Calu3 (cell line): ENCODE measurements at regions not wholly inside any gene's neighbourhood (a gene's known extent, or its start where the extent isn't known, plus 50 kb on each side); places are given as distances from the start of the nearest gene placed in this dataset.

Experiments
- BruUV-seq: library from RNA; stranded (reverse); fragments of 400-500 nt; replicated peaks from 2 replicates; lab custom pipeline; 2021; lab: Mats Ljungman, UMichigan
- CTCF ChIA-PET: fragments of 300-600 bp; sonication (Branson Sonifier 250); formaldehyde crosslinking; loops from one replicate; lab custom pipeline; 2022; ENCODE audit warnings: antibody characterized with exemption; lab: Charles Lee
- DNase-seq: peaks from one replicate; pipeline ENCODE4 v3.0.0; 2022
- H3K27ac Mint-ChIP-seq: one replicate; pipeline ENCODE4 v1.8.0; 2022; ENCODE audit warnings: mixed read lengths; ENCODE audit not compliant: unreplicated experiment
- H3K27me3 Mint-ChIP-seq: one replicate; pipeline ENCODE4 v1.8.0; 2022; ENCODE audit warnings: mixed read lengths; ENCODE audit not compliant: unreplicated experiment
- H3K36me3 Mint-ChIP-seq: one replicate; pipeline ENCODE4 v1.8.0; 2022; ENCODE audit warnings: mild to moderate bottlenecking, moderate library complexity, mixed read lengths; ENCODE audit not compliant: insufficient read depth, unreplicated experiment
- H3K4me1 Mint-ChIP-seq: one replicate; pipeline ENCODE4 v1.8.0; 2022; ENCODE audit warnings: mild to moderate bottlenecking, low read depth, mixed read lengths; ENCODE audit not compliant: unreplicated experiment
- H3K4me3 Mint-ChIP-seq: one replicate; pipeline ENCODE4 v1.8.0; 2022; ENCODE audit warnings: mild to moderate bottlenecking, low read depth, moderate library complexity, mixed read lengths; ENCODE audit not compliant: unreplicated experiment
- H3K9me3 Mint-ChIP-seq: one replicate; pipeline ENCODE4 v1.8.0; 2022; ENCODE audit warnings: low read depth, mixed read lengths; ENCODE audit not compliant: unreplicated experiment
- CTCF ChIP-seq: fragments of 200-600 bp; IDR thresholded peaks from one replicate; pipeline ENCODE4 v1.8.0; 2022; ENCODE audit warnings: antibody characterized with exemption; ENCODE audit not compliant: unreplicated experiment
- intact Hi-C: fragments of 100-400 bp; cut with micrococcal nuclease; formaldehyde crosslinking; loops from one replicate; pipeline ENCODE4 v1.10.0; 2022; ENCODE audit not compliant: unreplicated experiment

DNA sequence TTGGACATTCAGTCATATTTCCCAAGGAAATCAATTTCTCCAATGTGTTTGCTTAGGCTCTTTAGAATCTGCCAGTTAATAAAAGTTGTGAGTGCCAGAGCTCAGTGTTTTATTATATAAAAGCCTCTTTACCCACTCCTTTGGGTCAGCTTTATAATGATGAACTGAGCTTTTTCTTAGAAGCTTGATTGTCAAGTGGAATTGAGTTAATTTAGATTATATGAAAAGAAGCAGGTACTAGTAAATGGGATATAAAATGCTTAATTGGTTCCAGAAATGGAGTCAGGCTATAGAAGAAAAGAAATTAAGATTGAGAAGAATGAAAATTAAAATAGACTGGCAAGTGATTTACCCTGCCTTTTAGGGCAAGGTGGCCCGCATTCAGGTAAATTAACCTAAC lies 363.2 kb downstream of the SLITRK6 start:
- no peak for DNase-seq
- Mint-ChIP-seq H3K4me3 (no peak overlapping the region), H3K27me3 (no peaks in the 10 kb centered on the region), H3K36me3 (no peaks in the 10 kb centered on the region), H3K9me3 (peaks cover 2% of the 10 kb centered on the region), H3K27ac (no peak overlapping the region), H3K4me1 (no peaks in the 10 kb centered on the region)
- CTCF ChIA-PET: no interaction called here
- intact Hi-C loops: no loop called here
- BruUV-seq: no TSS peak
- TF ChIP-seq CTCF: no peak

DNA sequence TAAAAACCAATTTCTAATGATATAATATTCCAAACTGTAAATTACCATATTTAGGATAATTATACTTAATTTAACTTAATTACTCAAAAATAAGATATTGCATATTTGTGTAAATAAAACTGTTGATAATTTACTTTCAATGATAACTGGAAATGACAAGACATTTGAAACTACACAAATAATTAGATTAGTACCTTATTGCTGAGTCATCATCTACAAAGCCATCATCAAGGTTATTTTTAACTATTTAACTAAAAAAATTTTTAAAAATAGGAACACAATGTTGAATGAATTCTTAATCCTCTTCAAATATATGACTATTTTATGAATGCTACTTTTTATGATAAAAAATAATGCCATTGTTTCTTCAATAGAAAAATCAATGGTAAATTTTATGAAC lies 364.3 kb downstream of the SLITRK6 start:
- no peaks in the 10 kb centered on the region for H3K36me3 Mint-ChIP-seq
- peaks cover 2% of the 10 kb centered on the region for H3K9me3 Mint-ChIP-seq
- no peaks in the 10 kb centered on the region for H3K27me3 Mint-ChIP-seq
- intact Hi-C loops: no loop called here
- CTCF ChIA-PET: no interaction called here
- no peaks in the 10 kb centered on the region for H3K4me1 Mint-ChIP-seq
- DNase-seq: no peak
- no peak overlapping the region for H3K27ac Mint-ChIP-seq
- H3K4me3 Mint-ChIP-seq: no peak overlapping the region
- TF ChIP-seq CTCF: no peak
- no TSS peak for BruUV-seq

- DNase-seq: no peak
- CTCF ChIA-PET: no interaction called here
- Mint-ChIP-seq H3K27me3 (no peaks in the 10 kb centered on the region), H3K9me3 (peaks cover 2% of the 10 kb centered on the region), H3K4me1 (no peaks in the 10 kb centered on the region), H3K27ac (no peak overlapping the region), H3K36me3 (no peaks in the 10 kb centered on the region), H3K4me3 (no peak overlapping the region)
- no TSS peak for BruUV-seq
- no peak for TF ChIP-seq CTCF
- intact Hi-C loops: no loop called here
Observed at GRCh38 chr13:85432881-85433280, 366.3 kb downstream of the SLITRK6 start.

DNA sequence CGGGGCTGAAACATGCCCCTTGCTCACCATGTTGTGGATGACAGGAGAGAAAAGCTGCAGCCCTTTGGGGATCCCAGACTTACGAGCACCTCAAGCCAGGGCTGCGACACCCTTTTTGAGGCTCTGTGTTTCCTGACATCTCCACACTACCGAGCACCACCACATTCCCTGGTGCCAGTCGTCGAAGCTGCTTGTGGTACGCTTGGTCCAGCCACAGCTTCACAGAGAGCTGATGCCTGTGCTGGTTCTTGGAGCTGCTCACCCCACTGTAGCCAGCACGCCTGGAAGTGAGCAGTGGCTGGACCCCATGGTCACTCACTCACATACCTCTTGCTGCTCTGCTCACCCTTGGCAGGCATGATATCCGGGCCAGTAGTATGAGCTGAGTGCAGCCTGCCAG lies 367.5 kb downstream of the SLITRK6 start:
- CTCF ChIA-PET: interaction anchor here (0.6 kb wide), 1 partner anchor 43 kb away, joined by 3 read pairs; no protein-coding TSS in a partner anchor
- no peak overlapping the region for H3K4me3 Mint-ChIP-seq
- H3K27me3 Mint-ChIP-seq: no peaks in the 10 kb centered on the region
- no TSS peak for BruUV-seq
- intact Hi-C loops: no loop called here
- H3K27ac Mint-ChIP-seq: no peak overlapping the region
- H3K4me1 Mint-ChIP-seq: no peaks in the 10 kb centered on the region
- no peak for TF ChIP-seq CTCF
- H3K9me3 Mint-ChIP-seq: peaks cover 2% of the 10 kb centered on the region
- DNase-seq: no peak
- no peaks in the 10 kb centered on the region for H3K36me3 Mint-ChIP-seq
